ENCODE measurements at regions not wholly inside any gene's neighbourhood (a gene's known extent, or its start where the extent isn't known, plus 50 kb on each side); places are given as distances from the start of the nearest gene placed in this dataset.

GRCh38 chr20:57960803-57961575 is 251.2 kb upstream of the PMEPA1 start:
- no peak for DNase-seq (ENCODE audit: extremely low spot score)
- intact Hi-C loops (cut with DNase I): no loop called here
- WGBS: 70% methylated on average over 19 of the region's 19 CpGs
- no peak overlapping the region for H3K27ac ChIP-seq (replicated peaks in 1 of 4)
- H3K9me3 ChIP-seq: no peaks in the 10 kb centered on the region
- H3K36me3 ChIP-seq: no peaks in the 10 kb centered on the region
- peaks cover 0 to 51% (median 37%) of the 10 kb centered on the region in 4 donors for H3K4me1 ChIP-seq
- H3K4me3 ChIP-seq: no peak overlapping the region
- TF ChIP-seq EP300 (IDR thresholded peaks at IDR 0.05): no peak
- no peak for TF ChIP-seq POLR2AphosphoS5 (IDR thresholded peaks at IDR 0.05)
- TF ChIP-seq POLR2A (IDR thresholded peaks at IDR 0.05; ENCODE audit: low read depth): no peak
- no peak for TF ChIP-seq CTCF (IDR thresholded peaks at IDR 0.05)
- H3K27me3 ChIP-seq: no peaks in the 10 kb centered on the region

- TF ChIP-seq POLR2AphosphoS5 (IDR thresholded peaks at IDR 0.05): no peak
- no peak for TF ChIP-seq CTCF (IDR thresholded peaks at IDR 0.05)
- TF ChIP-seq POLR2A (IDR thresholded peaks at IDR 0.05; ENCODE audit: low read depth): no peak
- no peak for TF ChIP-seq EP300 (IDR thresholded peaks at IDR 0.05)
- Histone ChIP-seq H3K4me1 (peaks cover 0 to 51% (median 36%) of the 10 kb centered on the region in 4 donors), H3K27ac (replicated peaks in 1 of 4) (peak overlapping the region in 2 of 4 donors; percentile 28 to 74), H3K4me3 (no peak overlapping the region), H3K36me3 (no peaks in the 10 kb centered on the region), H3K27me3 (no peaks in the 10 kb centered on the region), H3K9me3 (no peaks in the 10 kb centered on the region)
- 71% methylated on average over 4 of the region's 4 CpGs for WGBS
- intact Hi-C loops (cut with DNase I): loop anchor here (10.0 kb wide), 1 partner anchor 305 kb away; no protein-coding TSS in a partner anchor
- no peak for DNase-seq (ENCODE audit: extremely low spot score)
Measured at GRCh38 chr20:57959589-57959988, 249.8 kb upstream of the PMEPA1 start.

DNA sequence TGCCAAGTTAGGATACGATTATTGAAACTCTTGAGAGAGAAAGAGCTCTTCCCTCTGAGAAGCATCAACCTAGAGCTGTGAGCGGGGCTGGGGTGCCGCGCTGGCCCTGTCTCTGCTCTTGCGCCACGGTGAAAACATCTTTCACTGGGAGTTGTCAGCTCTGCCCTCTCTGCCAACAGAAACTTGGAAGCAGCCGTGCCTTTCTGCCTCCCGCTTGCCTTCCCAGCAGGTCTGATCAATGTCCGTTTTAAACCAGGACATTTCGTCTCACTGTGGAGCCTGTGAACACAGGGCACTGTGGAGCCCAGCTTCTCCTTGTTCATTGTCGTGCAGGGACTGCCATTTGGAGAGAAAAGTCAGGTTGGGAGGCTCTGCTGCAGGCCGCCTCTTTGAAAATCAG is 249.2 kb upstream of the PMEPA1 start:
- TF ChIP-seq CTCF (IDR thresholded peaks at IDR 0.05): no peak
- TF ChIP-seq POLR2A (IDR thresholded peaks at IDR 0.05; ENCODE audit: low read depth): no peak
- TF ChIP-seq POLR2AphosphoS5 (IDR thresholded peaks at IDR 0.05): peak in 1 of 2 donors; percentile 21
- no peak for TF ChIP-seq EP300 (IDR thresholded peaks at IDR 0.05)
- no peak for DNase-seq (ENCODE audit: extremely low spot score)
- Histone ChIP-seq H3K9me3 (no peaks in the 10 kb centered on the region), H3K4me3 (no peak overlapping the region), H3K27me3 (no peaks in the 10 kb centered on the region), H3K36me3 (no peaks in the 10 kb centered on the region), H3K27ac (replicated peaks in 1 of 4) (peak overlapping the region in 3 of 4 donors; percentile 25 to 74 (median 28)), H3K4me1 (peaks cover 0 to 45% (median 30%) of the 10 kb centered on the region in 4 donors)
- intact Hi-C loops (cut with DNase I): loop anchor here (10.0 kb wide), 1 partner anchor 304 kb away; no protein-coding TSS in a partner anchor
- WGBS: 59% methylated on average over 9 of the region's 12 CpGs

DNA sequence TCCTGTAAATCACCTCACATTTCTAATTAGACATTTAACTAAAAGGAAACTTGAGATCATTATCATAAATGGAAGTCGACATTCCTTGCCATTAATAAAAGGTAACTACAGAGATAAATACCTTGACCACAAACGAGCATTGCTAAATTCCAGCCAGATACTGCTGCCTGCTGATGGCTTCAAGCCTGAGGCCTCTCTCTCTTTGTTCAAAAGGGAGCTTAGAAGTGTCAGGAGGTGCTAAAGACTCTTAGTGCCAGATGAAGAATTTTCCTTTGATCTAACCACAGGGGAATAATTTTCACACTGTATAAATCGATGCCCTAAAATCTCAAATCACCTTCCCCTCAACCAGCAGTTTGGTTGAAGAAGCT is 248.2 kb upstream of the PMEPA1 start:
- Histone ChIP-seq H3K9me3 (no peaks in the 10 kb centered on the region), H3K27ac (replicated peaks in 1 of 4) (no peak overlapping the region), H3K4me3 (no peak overlapping the region), H3K36me3 (no peaks in the 10 kb centered on the region), H3K27me3 (no peaks in the 10 kb centered on the region), H3K4me1 (peaks cover 0 to 41% (median 27%) of the 10 kb centered on the region in 4 donors)
- TF ChIP-seq POLR2A (IDR thresholded peaks at IDR 0.05; ENCODE audit: low read depth): no peak
- no peak for DNase-seq (ENCODE audit: extremely low spot score)
- intact Hi-C loops (cut with DNase I): loop anchor here (10.0 kb wide), 1 partner anchor 303 kb away; no protein-coding TSS in a partner anchor
- 49% methylated on average over 3 of the region's 3 CpGs for WGBS

- Histone ChIP-seq H3K27me3 (no peaks in the 10 kb centered on the region), H3K27ac (replicated peaks in 1 of 4) (no peak overlapping the region), H3K36me3 (no peaks in the 10 kb centered on the region), H3K4me1 (peaks cover 0 to 38% (median 27%) of the 10 kb centered on the region in 4 donors), H3K4me3 (no peak overlapping the region), H3K9me3 (no peaks in the 10 kb centered on the region)
- WGBS: 83% methylated on average over 10 of the region's 10 CpGs
- intact Hi-C loops (cut with DNase I): loop anchor here (10.0 kb wide), 1 partner anchor 303 kb away; no protein-coding TSS in a partner anchor
- no peak for DNase-seq (ENCODE audit: extremely low spot score)
- TF ChIP-seq CTCF (IDR thresholded peaks at IDR 0.05): no peak
- no peak for TF ChIP-seq POLR2A (IDR thresholded peaks at IDR 0.05; ENCODE audit: low read depth)
- no peak for TF ChIP-seq EP300 (IDR thresholded peaks at IDR 0.05)
- no peak for TF ChIP-seq POLR2AphosphoS5 (IDR thresholded peaks at IDR 0.05)
Measured at GRCh38 chr20:57957411-57958049, 247.7 kb upstream of the PMEPA1 start.
